HG03159 (cell line): ENCODE measurements at regions not wholly inside any gene's neighbourhood (a gene's known extent, or its start where the extent isn't known, plus 50 kb on each side); places are given as distances from the start of the nearest gene placed in this dataset.

Experiments
- ATAC-seq: cut with Tn5 transposase; IDR thresholded peaks from one replicate; pipeline ENCODE4 v1.9.1; 2021; ENCODE audit warnings: mild to moderate bottlenecking, moderate library complexity; ENCODE audit not compliant: unreplicated experiment

- ATAC-seq, result no peak
These were observed 93.0 kb downstream of the PPP1R3A start for GRCh38 chr7:113825832-113826231.

GRCh38 chr7:113824117-113824823 lies 94.5 kb downstream of the PPP1R3A start:
- no peak for ATAC-seq

- ATAC-seq, result no peak
These were observed 99.3 kb downstream of the PPP1R3A start for GRCh38 chr7:113819474-113819873.

GRCh38 chr7:113816639-113817038 lies 102.2 kb downstream of the PPP1R3A start:
- no peak for ATAC-seq

- no peak for ATAC-seq
These were observed 105.3 kb downstream of the PPP1R3A start for GRCh38 chr7:113813471-113813870.

GRCh38 chr7:113812591-113813255 lies 106.1 kb downstream of the PPP1R3A start:
- ATAC-seq, result no peak

- ATAC-seq, result no peak
These were observed 108.6 kb downstream of the PPP1R3A start for GRCh38 chr7:113810080-113810744.

- no peak for ATAC-seq
These were observed 109.2 kb downstream of the PPP1R3A start for GRCh38 chr7:113809581-113809980.

- ATAC-seq, result no peak
These were observed 112.0 kb downstream of the PPP1R3A start for GRCh38 chr7:113806633-113807327.

GRCh38 chr7:113805976-113806375 lies 112.8 kb downstream of the PPP1R3A start:
- no peak for ATAC-seq

- ATAC-seq, result no peak
These were observed 114.2 kb downstream of the PPP1R3A start for GRCh38 chr7:113804475-113805095.

- no peak for ATAC-seq
These were observed 117.1 kb downstream of the PPP1R3A start for GRCh38 chr7:113801751-113802150.

GRCh38 chr7:113800826-113801225 lies 118.0 kb downstream of the PPP1R3A start:
- no peak for ATAC-seq

GRCh38 chr7:113799896-113800295 lies 118.9 kb downstream of the PPP1R3A start:
- ATAC-seq, result peak; percentile 99

GRCh38 chr7:113797420-113798010 lies 121.3 kb downstream of the PPP1R3A start:
- no peak for ATAC-seq

GRCh38 chr7:113796557-113796956 lies 122.3 kb downstream of the PPP1R3A start:
- ATAC-seq, result no peak

- ATAC-seq, result no peak
These were observed 124.2 kb downstream of the PPP1R3A start for GRCh38 chr7:113794573-113794972.

- ATAC-seq, result no peak
These were observed 125.6 kb downstream of the PPP1R3A start for GRCh38 chr7:113793171-113793570.

- ATAC-seq, result no peak
These were observed 128.8 kb downstream of the PPP1R3A start for GRCh38 chr7:113790025-113790424.

- no peak for ATAC-seq
These were observed 131.7 kb downstream of the PPP1R3A start for GRCh38 chr7:113787106-113787505.

GRCh38 chr7:113784956-113785355 lies 133.9 kb downstream of the PPP1R3A start:
- no peak for ATAC-seq
